NCI-H2171 (cell line): ENCODE measurements at regions not wholly inside any gene's neighbourhood (a gene's known extent, or its start where the extent isn't known, plus 50 kb on each side); places are given as distances from the start of the nearest gene placed in this dataset.
"Not testable (repeated sequence)": the region's sequence is repeated elsewhere in the genome, so short reads cannot be mapped to it uniquely, and the experiment has no call there.

Experiments
- DNase-seq: peaks from one replicate; lab custom pipeline; 2025; lab: John Stamatoyannopoulos, UW

DNA sequence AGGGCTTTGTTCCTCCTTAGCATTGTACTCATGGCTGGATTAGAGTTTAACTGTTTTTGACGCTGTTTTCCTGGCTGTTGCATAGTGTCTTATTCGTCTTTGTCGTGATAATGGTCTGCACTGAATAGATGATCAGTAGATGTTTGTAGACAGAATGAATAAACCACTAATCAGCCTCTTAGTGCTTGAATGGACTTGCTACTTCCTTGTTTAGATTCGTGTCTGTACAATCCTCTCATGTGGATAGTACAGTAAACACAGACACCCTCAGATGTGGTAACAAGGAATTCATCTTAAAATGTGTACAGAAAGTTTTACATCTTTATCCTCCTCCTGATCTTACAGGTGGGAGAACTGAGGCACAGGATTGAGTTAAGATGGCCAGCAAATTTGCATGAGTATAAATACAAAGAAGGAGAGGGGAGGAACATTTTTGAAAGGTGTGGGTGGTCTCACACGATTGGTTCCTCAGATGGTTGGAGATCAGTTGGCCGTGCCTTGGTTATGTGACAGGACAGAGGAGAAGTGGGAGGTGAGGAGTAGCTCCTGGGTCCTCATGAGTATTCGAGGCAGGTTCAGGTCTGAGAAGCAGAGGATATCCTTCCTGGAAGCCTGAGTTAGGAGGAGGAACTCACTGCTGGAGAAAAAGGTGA, 196.0 kb downstream of the KLRB1 start:
- not testable (repeated sequence) for DNase-seq

DNA sequence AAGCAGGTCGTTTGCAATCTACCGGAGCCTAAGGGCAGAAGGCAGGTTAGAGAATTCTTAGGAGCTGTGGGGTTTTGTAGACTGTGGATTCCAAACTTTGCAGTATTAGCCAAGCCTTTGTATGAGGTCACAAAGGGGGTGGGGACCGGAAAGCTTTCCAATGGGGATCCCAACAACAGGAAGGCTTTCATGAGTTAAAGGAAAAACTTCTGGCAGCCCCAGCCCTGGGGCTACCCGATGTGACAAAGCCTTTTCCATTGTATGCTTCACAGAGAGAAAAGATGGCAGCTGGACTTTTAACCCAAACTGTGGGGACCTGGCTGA, 199.2 kb upstream of the PZP start:
- not testable (repeated sequence) for DNase-seq

DNA sequence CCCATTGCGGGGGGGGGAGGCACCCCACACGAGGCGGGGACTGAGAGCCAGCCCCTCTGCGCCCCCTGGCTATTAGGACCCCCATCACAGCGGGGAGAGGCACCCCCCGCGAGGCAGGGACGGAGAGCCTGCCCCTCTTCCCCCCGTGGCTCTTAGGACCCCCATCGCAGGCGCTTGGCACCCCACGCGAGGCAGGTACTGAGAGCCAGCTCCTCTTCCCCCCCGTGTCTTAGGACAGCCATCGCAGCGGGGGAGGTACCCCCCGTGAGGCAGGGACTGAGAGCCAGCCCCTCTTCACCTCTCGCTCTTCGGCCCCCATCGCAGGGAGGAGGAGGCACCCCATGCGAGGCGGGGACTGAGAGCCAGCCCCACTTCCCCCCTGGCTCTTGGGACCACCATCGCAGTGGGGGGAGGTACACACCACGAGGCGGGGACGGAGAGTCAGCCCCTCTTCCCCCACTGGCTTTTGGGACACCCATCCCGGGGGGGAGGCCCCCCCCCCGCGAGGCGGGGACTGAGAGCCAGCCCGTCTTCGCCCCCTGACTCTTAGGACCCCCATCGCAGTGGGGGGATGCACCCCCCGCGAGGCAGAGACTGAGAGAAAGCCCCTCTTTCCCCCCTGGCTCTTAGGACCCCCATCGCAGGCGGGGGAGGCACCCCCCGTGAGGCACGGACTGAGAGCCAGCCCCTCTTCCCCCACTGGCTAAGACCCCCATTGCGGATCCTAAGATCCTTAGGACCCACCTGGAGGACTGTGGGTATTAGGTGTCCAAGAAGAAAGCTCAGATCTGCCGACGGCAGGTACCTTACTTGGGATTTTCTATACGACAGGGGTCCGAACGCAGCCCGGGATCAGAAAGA, 198.6 kb upstream of the PZP start:
- DNase-seq: no peak

DNA sequence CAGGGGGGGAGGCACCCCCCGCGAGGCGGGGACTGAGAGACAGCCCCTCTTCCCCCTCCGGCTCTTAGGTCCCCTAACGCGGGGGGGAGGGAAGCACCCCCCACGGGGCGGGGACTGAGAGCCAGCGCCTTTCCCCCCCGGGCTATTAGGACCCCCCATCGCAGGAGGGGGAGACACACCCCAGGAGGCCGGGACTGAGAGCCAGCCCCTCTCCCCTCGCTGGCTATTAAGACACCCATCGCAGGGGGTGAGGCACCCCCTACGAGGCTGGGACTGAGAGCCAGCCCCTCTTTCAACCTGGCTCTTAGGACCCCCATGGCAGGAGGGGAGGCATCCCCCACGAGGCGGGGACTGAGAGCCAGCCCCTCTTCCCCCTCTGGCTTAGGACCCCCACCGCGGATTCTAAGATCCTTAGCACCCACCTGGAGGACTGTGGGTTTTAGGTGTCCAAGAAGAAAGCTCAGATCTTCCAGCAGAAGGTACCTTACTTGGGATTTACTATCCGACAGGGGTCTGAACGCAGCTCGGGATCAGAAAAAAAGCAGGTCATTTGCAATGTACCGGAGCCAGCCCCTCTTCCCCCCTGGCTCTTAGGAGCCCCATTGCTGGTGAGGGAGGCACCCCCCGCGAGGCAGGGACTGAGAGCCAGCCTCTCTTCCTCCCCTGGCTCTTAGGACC, 197.8 kb upstream of the PZP start:
- no peak for DNase-seq

DNA sequence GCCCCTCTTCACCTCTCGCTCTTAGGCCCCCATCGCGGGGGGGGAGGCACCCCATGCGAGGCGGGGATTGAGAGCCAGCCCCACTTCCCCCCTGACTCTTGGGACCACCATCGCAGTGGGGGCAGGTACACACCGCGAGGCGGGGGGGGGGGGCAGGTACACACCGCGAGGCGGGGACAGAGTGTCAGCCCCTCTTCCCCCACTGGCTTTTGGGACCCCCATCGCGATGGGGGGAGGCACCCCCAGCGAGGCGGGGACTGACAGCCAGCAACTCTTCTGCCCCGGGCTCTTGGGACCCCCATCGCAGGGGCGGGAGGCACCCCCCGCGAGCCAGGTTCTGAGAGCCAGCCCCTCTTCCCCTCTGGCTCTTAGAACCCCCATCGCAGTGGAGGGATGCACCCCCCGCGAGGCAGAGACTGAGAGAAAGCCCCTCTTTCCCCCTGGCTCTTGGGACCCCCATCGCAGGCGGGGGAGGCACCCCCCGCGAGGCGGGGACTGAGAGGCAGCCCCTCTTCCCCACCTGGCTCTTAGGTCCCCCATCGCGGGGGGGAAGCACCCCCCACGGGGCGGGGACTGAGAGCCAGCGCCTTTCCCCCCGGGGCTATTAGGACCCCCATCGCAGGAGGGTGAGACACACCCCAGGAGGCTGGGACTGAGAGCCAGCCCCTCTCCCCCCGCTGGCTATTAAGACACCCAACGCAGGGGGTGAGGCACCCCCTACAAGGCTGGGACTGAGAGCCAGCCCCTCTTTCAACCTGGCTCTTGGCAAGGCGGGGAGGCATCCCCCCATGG, 196.5 kb upstream of the PZP start:
- DNase-seq: no peak

DNA sequence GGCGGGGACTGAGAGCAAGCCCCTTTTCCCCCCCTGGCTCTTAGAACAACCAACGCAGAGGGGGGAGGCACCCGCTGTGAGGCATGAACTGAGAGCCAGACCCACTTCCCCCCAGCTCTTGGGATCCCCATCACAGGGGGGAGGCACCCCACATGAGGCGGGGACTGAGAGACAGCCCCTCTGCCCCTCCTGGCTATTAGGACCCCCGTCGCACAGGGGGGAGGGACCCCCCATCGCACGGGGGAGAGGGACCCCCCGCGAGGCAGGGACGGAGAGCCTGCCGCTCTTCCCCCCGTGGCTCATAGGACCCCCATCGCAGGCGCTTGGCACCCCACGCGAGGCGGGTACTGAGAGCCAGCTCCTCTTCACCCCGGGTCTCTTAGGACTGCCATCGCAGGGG, 195.8 kb upstream of the PZP start:
- no peak for DNase-seq

DNA sequence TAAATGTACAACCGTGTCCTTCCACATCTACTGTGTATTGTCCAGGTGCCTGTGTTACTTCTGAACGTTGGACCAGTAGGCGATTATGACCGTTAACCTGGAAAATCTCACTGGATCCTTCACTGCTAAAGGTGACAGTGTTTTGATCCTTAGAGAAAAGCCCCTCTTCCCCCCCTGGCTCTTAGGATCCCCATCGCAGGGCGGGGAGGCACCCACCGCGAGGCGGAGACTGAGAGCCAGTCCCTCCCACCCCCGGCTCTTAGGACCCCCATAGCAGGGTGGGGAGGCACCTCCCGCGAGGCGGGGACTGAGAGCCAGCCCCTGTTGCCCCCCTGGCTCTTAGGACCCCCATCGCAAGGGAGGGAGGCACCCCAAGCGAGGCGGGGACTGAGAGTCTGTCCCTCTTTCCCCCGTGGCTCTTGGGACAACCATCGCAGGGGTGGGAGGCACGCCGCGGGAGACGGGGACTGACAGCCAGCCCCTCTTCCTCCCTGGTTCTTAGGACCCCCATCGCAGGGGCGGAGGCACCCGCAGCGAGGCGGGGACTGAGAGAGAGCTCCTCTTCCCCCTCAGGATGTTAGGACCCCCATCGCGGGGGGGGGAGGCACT, 194.3 kb upstream of the PZP start:
- not testable (repeated sequence) for DNase-seq

DNA sequence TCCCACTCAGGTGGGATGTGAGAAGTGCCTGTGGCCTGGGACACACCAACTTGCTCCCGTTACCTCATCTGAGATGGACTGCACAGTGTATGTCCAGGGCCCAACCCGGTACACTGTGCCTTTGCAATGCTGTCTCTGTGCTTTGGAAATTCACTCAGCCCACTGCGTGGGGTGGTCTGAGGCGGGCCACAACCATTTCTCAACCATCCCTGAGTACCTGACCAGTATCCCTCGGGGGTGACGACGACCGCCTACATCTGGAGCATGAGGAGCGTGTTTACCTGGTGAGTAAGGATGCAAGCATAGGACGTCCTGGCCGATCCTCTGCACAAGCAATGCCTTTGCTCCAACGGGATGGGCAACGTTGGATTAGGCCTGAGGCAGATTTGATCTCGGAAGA, 188.2 kb upstream of the PZP start:
- not testable (repeated sequence) for DNase-seq

DNA sequence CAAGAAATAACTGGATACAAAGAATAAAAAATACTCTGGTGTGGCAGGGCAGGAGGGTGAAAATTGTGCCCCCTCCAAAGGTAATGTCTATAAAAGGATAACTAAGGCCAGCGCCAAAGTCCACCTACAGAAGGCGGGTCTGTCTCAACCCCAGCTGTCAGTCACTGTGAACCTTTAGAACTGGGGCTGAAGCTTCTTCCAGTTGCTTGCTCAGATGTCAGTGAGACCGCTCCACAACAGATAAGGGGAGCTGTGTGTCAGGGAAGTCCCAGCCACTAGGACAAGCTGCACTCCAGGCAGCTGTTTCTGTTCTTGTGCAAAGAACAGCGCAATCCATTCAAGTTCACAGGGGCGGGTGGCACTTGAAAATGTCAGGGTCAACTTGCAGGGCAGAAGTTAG, 187.0 kb upstream of the PZP start:
- not testable (repeated sequence) for DNase-seq

DNA sequence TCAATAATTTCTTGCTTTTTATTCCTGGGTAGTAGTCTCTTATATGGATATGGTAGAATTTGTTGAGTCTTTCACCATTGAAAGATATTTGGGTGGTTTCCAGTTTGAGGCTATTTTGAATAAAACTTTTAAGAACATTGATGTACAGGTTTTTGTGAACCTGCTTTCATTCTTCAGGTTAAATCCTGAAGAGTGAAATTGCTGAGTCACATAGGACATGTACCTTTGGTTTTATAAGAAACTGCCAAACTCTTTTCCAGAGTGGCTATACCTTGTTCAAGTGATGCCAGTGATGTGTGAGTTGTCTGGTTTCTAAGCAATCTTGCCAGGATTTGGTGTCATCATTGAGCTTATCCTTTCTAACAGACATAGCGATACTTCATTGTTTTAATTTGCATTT, 184.6 kb upstream of the PZP start:
- DNase-seq: no peak

DNA sequence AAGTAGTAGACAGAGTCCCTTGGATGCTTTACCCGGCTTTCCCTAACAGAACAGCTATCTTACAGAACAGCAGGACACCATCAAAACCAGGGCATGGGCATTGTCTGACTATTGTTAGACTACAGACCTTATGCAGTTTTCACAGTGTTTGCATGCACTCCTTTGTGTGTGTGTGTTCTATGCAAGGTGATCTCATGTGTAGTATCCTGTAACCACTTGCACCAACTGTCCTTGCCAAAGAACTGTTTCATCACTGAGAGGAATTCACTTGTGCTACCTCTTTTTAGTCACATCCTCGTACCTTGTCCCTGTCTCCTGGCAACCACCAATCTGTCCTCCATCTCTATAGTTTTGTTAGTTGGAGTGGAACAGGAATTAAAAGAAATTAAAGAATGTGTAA, 183.6 kb upstream of the PZP start:
- DNase-seq: no peak

DNA sequence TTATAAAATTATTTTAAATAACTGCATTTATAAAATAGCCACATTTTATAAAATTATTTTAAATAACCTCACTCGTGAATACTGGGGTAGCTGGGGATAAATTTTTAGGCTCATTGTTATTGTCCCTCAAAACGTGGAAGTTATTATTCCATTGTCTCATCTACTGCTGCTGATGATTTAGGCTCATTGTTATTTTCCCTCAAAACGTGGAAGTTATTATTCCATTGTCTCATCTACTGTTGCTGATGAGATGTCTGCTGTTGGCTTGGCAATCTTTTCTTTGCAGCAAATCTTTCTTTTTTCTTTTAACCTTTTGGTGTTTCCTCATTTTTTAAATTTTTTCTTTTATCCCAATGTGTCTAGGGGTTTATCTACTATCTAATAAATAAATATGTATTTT, 182.6 kb upstream of the PZP start:
- no peak for DNase-seq

DNA sequence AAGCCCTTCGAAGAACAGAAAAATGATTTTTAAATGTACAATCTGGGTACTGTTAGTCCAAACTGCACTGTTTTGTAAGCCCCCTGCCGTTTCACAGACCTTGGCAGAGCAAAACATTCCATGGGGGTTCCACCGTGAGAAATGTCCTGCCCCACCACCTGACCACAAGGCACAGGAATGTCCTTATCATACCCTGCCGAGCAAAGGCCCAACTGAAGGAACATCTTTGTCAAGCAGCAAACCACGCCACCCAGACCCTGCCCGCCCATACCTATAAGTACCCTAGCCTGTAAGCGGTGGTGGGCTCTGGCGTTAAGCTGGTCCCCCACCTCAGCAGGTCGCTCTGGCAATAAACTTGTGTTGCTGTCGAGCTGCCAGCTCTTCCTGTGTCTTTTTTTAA, 181.6 kb upstream of the PZP start:
- no peak for DNase-seq

DNA sequence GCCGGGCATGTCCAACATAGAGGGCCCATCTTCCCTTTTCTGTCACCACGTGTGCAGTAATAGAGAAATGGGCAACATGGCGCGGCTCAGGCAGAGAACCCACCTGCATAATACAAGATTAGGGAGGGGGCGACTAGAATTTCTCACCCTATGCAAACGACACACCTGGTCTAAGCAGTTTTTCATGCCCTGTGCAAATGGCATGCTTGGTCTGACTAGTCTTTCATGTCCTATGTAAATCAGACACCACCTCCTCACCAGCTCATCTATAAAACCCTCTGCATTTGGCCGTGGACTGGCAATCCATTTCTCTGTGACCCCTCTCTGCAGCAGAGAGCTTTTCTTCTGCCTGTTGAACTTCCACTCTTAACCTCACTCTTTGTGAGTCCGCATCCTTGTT, 180.2 kb upstream of the PZP start:
- no peak for DNase-seq

DNA sequence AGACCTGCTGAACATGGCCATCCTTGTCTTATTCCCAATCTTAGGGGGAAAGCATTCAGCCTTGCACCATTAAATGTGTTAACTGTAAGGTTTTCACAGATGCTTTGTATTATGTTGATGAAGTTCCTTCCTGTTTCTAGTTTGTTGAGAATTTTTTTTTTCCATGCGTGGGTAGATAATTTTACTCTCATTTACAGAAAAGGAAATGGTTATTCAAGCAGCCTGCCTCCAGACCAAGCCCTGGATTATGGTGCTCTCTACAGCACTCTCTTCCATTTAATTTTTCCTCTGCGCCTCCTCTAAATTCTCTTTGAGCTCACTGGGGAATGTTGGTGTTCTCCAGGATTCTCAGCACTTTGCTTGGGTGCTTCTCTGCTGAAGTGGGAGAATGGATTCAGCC, 179.3 kb upstream of the PZP start:
- no peak for DNase-seq

DNA sequence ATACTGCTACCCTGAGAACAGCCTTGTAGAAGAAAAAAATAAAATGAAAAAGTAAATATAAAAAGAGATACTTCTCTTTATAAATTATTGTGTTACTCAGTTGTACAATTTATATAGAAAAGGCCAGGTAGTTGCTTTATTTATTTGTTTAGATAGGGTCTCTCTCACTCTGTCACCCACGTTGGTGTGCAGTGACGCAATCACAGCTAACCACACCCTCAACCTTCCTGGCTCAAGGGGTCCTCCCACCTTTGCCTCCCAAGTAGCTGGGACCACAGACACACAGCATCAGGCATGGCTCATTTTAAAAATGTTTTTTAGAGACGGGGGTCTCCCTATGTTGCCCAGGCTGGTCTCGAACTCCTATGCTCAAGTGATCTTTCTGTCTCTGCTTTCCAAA, 175.4 kb upstream of the PZP start:
- DNase-seq: no peak

DNA sequence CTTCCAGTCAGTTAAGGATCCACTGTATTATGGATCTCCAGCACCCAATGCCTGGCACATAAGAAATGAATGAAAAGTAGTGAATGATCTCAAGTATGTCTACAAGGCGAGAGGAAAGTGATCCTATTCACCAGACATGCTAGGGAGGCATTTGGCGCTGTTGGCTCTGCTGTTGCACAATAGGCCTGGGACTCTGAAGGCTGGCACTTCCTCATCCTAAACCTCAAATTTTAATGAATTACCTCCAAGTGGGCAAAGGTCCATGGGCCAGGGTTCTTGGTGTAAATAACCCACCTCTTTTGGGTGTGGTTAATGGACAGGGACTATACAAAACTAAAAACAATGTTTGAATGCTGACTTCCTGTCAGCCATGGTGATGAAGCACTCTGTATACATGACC, 173.4 kb upstream of the PZP start:
- DNase-seq: no peak

DNA sequence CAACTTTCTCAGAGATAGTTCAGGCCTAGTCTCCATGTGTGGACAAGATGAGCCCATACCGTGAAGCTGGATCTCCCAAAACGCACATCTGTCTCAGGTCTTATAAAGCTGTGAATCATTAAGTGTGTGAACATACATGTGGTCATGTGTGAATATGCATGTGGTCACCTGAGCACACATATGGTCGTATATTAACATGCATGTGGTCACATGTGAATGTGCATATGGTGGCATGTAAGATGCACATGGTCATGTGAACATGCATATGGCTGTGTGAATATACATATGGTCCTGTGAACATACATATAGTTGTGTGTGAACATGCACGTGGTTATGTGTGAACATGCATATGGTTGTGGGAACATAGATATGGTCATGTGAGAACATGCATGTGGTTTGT, 172.5 kb upstream of the PZP start:
- DNase-seq: no peak

DNA sequence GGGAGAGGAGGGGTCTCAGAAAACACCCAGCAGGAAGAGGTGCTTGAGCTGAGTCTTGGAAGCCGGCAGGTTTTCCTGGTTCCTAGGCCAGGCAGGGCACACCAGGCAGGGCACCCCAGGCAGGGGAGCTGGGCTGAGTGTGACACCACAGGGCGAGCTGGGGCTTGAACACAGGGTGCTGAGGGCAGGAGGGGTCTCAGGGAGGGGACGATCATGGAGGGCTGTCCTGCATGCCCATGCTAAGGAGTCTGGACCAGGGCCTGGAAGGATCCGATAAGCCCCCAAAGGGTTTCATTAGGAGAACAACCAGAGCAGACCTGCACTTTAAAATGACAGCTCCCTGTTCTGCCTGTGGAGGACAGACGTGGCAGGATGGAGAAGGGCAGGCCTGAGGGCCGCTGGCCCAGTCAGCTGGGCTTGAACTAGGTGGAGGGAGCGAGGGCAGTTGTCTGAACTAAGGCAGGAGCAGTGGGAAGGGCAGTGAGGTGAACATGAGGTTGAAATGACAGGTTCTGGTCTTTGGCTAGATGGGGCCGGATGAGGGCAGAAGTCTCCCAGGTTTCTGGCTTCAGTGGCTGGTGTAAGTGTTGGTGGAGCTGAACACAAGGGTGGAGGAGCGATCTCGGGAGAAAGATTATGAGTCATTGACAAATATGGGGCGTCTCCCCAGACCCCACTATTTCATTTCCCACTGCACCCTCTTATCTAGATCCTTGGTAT, 171.0 kb upstream of the PZP start:
- DNase-seq: no peak

DNA sequence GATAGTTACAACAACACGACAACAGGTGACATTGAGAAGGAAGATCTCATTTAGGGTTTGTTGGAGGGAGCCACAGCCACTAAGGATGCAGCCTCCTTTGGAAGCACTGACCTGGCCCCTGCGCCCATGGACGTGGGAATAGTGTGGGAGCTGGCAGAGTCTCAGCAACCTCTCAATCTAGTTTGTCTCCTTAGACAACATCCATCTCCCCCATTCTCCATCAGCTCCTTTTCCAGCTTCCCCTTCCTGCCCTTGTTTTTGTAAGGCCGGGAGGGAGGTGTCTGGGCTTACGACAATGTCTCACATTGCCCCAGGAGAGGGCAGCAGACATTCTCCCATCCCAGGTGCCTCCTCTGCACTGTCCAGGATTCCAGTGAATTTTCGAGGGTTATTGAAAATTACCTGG, 170.2 kb upstream of the PZP start:
- no peak for DNase-seq

DNA sequence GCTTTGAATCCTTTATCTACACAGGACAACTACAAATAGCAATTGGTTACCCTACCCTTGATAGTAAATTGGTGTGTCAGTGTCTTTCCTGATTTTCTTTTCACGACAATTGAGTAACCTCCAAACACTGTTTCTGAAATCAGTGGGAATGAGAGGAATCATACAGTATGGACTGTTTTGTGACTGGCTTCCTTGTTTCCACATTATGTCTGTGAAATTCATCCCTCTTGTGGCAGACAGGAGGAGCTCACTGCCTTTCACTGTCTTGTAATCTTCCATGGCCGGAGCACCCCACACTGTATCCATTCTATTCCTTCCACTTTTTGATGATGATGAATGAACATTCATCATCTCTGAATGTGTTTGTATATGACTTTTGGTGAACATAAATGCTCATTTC, 164.0 kb upstream of the PZP start:
- DNase-seq: no peak
